Erythroblast (primary cell): ENCODE measurements at regions not wholly inside any gene's neighbourhood (a gene's known extent, or its start where the extent isn't known, plus 50 kb on each side); places are given as distances from the start of the nearest gene placed in this dataset.

Experiments
- DNase-seq, 2 experiments: peaks; one replicate each; lab custom pipeline; 2025; lab: John Stamatoyannopoulos, UW
- GATA1 ChIP-seq: IDR thresholded peaks from 2 replicates; pipeline ENCODE4 v1.6.1; 2011; ENCODE audit warnings: low read depth, mild to moderate bottlenecking, control low read depth, low read length, moderate library complexity
- POLR2A ChIP-seq: IDR thresholded peaks from 2 replicates; pipeline ENCODE4 v1.6.1; 2011; ENCODE audit warnings: mild to moderate bottlenecking, low read length

GRCh38 chr2:234850818-234851217 is 101.0 kb upstream of the SH3BP4 start:
- no peak for DNase-seq
- TF ChIP-seq POLR2A (no peak), GATA1 (no peak)

GRCh38 chr2:234849678-234850077 is 102.1 kb upstream of the SH3BP4 start:
- no peak for DNase-seq
- TF ChIP-seq GATA1, result no peak
- TF ChIP-seq POLR2A, result no peak

- no peak for DNase-seq
- TF ChIP-seq POLR2A, result no peak
- TF ChIP-seq GATA1, result no peak
Measured at GRCh38 chr2:234848578-234848977, 103.2 kb upstream of the SH3BP4 start.

- DNase-seq, result no peak
- no peak for TF ChIP-seq GATA1
- TF ChIP-seq POLR2A, result no peak
Measured at GRCh38 chr2:234847639-234848038, 104.2 kb upstream of the SH3BP4 start.

GRCh38 chr2:234847364-234847635 is 104.5 kb upstream of the SH3BP4 start:
- no peak for DNase-seq
- no peak for TF ChIP-seq GATA1
- no peak for TF ChIP-seq POLR2A

GRCh38 chr2:234846599-234847363 is 105.0 kb upstream of the SH3BP4 start:
- no peak for TF ChIP-seq GATA1
- TF ChIP-seq POLR2A, result no peak
- no peak for DNase-seq

GRCh38 chr2:234845602-234846590 is 105.9 kb upstream of the SH3BP4 start:
- TF ChIP-seq GATA1 (no peak), POLR2A (no peak)
- no peak for DNase-seq

- no peak for TF ChIP-seq GATA1
- TF ChIP-seq POLR2A, result no peak
- no peak for DNase-seq
Measured at GRCh38 chr2:234843411-234843810, 108.4 kb upstream of the SH3BP4 start.

- TF ChIP-seq POLR2A, result no peak
- TF ChIP-seq GATA1, result no peak
- DNase-seq, result no peak
Measured at GRCh38 chr2:234842753-234843152, 109.1 kb upstream of the SH3BP4 start.

- TF ChIP-seq GATA1 (no peak), POLR2A (no peak)
Measured at GRCh38 chr2:234841321-234842015, 110.3 kb upstream of the SH3BP4 start.

GRCh38 chr2:234840336-234840735 is 111.5 kb upstream of the SH3BP4 start:
- DNase-seq, result no peak
- TF ChIP-seq GATA1, result no peak
- no peak for TF ChIP-seq POLR2A

More at GRCh38 chr2:234841321-234842015, 110.3 kb upstream of the SH3BP4 start:
- DNase-seq, result no peak

- TF ChIP-seq GATA1 (no peak), POLR2A (no peak)
- DNase-seq, result no peak
Measured at GRCh38 chr2:234839285-234839684, 112.5 kb upstream of the SH3BP4 start.

GRCh38 chr2:234836271-234836670 is 115.5 kb upstream of the SH3BP4 start:
- TF ChIP-seq GATA1, result no peak
- DNase-seq, result no peak

GRCh38 chr2:234835738-234836137 is 116.1 kb upstream of the SH3BP4 start:
- DNase-seq, result no peak
- TF ChIP-seq POLR2A (no peak), GATA1 (no peak)
